ENCODE measurements at regions not wholly inside any gene's neighbourhood (a gene's known extent, or its start where the extent isn't known, plus 50 kb on each side); places are given as distances from the start of the nearest gene placed in this dataset.

DNA sequence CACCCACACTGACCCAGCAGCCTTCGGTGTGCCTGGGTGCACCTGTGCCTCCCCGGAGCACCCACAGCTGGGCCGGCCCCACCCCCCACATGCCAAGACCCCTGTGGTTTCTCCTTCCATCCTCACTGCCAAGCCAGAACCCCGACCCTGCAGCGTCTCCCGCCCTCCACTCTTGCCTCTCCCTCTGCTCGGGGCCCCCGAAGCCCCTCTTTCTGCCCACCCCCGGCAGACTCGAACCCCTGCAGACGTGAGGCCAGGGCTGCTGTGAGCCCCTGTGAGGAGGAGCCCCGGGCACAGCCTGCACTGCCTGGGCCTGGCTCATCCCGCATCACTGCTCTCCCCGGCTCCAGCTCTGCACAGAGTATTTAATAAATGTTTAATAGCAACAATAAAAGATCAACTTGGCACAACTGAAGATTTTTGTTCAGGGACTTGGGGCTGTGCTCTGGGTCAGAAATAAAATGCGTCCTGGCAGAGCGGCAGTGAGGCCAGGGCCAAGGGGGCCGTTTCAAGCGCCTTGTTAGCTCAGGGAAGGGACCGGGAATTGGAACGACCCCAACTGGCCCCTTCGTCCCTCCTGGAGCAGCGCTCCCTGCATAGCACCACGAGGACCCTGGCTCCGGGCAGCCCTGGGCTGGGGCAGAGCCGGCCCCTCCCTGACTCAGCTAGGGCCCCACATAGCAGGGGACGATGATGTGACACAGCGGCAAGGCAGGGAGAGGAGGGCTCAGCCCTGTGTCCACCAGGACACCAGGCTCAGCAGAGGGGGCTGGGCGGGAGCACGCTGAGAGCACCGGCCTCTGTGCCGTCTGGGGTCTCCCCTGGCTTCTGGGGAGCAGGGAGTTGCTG lies 520.8 kb downstream of the BRD1 start:
- no peaks in the 10 kb centered on the region for H3K36me3 ChIP-seq (replicated peaks in 1 of 2; ENCODE audit: control insufficient read depth in 1 of 2, insufficient read depth in 2 of 2, low read length in 2 of 2)
- POLR2A ChIA-PET = no interaction called here
- H4K20me1 ChIP-seq (ENCODE audit: insufficient read depth, low read length) = no peaks in the 10 kb centered on the region
- DNase-seq (ENCODE audit: low spot score) = no peak
- no peaks in the 10 kb centered on the region for H3K4me1 ChIP-seq (ENCODE audit: insufficient read depth, low read length)
- TF ChIP-seq ZNF598 (CRISPR knock-in tag; IDR thresholded peaks at IDR 0.05; ENCODE audit: borderline replicate concordance) = no peak
- TF ChIP-seq ZNF883 (CRISPR knock-in tag; IDR thresholded peaks at IDR 0.05; ENCODE audit: not compliant biosample characterization) = no peak
- no peak for TF ChIP-seq KAT2B (IDR thresholded peaks at IDR 0.05; ENCODE audit: borderline replicate concordance, low read depth, low read length)
- TF ChIP-seq, protein P1, sequence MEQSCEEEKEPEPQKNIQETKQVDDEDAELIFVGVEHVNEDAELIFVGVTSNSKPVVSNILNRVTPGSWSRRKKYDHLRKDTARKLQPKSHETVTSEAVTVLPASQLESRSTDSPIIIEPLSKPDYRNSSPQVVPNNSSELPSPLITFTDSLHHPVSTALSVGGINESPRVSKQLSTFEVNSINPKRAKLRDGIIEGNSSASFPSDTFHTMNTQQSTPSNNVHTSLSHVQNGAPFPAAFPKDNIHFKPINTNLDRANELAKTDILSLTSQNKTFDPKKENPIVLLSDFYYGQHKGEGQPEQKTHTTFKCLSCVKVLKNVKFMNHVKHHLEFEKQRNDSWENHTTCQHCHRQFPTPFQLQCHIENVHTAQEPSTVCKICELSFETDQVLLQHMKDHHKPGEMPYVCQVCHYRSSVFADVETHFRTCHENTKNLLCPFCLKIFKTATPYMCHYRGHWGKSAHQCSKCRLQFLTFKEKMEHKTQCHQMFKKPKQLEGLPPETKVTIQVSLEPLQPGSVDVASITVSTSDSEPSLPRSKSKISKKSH (CRISPR knock-in tag; IDR thresholded peaks at IDR 0.05; ENCODE audit: borderline replicate concordance) = no peak
- H3K4me3 ChIP-seq (replicated peaks in 1 of 3; ENCODE audit: insufficient read depth in 1 of 3, low read depth in 2 of 3, low read length in 3 of 3) = no peak overlapping the region
- no peak for FAIRE-seq
- intact Hi-C loops (cut with micrococcal nuclease; ENCODE audit: unreplicated experiment) = loop anchor here (5.0 kb wide), 1 partner anchor 730 kb away; no protein-coding TSS in a partner anchor
- under 1% methylated on average over 19 of the region's 31 CpGs for WGBS (ENCODE audit: low lambda C conversion rate)
- peaks cover 4 to 57% of the 10 kb centered on the region in 2 experiments; a peak in 4 of 5 replicates for H3K27me3 ChIP-seq (ENCODE audit: control insufficient read depth in 1 of 2, insufficient read depth in 2 of 2, low read length in 2 of 2)
- H3K79me2 ChIP-seq (ENCODE audit: insufficient read depth, low read length) = no peaks in the 10 kb centered on the region
- no peak overlapping the region for H2AFZ ChIP-seq (ENCODE audit: low read length)
- in situ Hi-C loops (cut with HindIII; ENCODE audit: extremely low pct_ligation_motif_present, low pct_unique_long_range_greater_than_20kb) = loop anchor here (5.0 to 25.0 kb wide), 3 partner anchors 265 to 745 kb away; no protein-coding TSS in a partner anchor
- ATAC-seq = no peak
- BruUV-seq (replicated peaks) = no TSS peak
- no peak overlapping the region for H3K4me2 ChIP-seq (ENCODE audit: low read depth, low read length)
- H3K27ac ChIP-seq (ENCODE audit: extremely low read length, insufficient read depth, low read length) = no peak overlapping the region
- CTCF ChIA-PET (ENCODE audit: low intra/inter-chr PET ratio, low total read pairs) = no interaction called here
- H3K9ac ChIP-seq (ENCODE audit: insufficient read depth, low read depth, low read length) = no peak overlapping the region
- H3K9me3 ChIP-seq (ENCODE audit: low read length) = no peaks in the 10 kb centered on the region

All from HepG2 (cell line).